Stimulated activated CD4-positive, alpha-beta T cell treated with anti-CD3 and anti-CD28 coated beads, Interleukin-1b, Interleukin-23, amount 100 ng/mL, for 48 hours (primary cell): ENCODE measurements at regions not wholly inside any gene's neighbourhood (a gene's known extent, or its start where the extent isn't known, plus 50 kb on each side); places are given as distances from the start of the nearest gene placed in this dataset.
"Not testable (repeated sequence)": the region's sequence is repeated elsewhere in the genome, so short reads cannot be mapped to it uniquely, and the experiment has no call there.

ENCODE experiments used
- DNase-seq: peaks from one replicate; pipeline ENCODE4 v3.0.0-alpha.2; 2020

GRCh38 chr15:77896147-77897112 is 181.1 kb downstream of the TBC1D2B start:
- not testable (repeated sequence) for DNase-seq

GRCh38 chr15:77895742-77896141 is 181.8 kb downstream of the TBC1D2B start:
- DNase-seq = no peak

DNA sequence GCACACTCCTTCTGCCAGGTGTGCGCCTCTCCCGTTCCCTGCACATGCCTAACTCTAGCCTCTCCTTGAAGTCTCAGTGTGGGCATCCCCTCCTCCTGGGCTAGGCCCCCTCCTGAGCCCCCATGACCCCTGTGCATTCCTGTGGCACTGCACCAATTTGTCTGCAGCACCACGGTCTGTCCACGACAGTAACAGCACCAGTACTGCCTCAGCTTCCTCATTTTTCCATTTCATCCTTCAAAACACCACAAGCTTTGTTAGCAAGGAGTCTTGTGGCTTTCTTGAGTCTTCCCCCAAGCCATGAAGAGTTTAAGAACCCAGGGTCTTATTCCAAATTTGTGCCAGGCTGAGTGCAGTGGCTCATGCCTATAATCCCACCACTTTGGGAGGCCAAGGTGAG is 182.4 kb downstream of the TBC1D2B start:
- DNase-seq = not testable (repeated sequence)

DNA sequence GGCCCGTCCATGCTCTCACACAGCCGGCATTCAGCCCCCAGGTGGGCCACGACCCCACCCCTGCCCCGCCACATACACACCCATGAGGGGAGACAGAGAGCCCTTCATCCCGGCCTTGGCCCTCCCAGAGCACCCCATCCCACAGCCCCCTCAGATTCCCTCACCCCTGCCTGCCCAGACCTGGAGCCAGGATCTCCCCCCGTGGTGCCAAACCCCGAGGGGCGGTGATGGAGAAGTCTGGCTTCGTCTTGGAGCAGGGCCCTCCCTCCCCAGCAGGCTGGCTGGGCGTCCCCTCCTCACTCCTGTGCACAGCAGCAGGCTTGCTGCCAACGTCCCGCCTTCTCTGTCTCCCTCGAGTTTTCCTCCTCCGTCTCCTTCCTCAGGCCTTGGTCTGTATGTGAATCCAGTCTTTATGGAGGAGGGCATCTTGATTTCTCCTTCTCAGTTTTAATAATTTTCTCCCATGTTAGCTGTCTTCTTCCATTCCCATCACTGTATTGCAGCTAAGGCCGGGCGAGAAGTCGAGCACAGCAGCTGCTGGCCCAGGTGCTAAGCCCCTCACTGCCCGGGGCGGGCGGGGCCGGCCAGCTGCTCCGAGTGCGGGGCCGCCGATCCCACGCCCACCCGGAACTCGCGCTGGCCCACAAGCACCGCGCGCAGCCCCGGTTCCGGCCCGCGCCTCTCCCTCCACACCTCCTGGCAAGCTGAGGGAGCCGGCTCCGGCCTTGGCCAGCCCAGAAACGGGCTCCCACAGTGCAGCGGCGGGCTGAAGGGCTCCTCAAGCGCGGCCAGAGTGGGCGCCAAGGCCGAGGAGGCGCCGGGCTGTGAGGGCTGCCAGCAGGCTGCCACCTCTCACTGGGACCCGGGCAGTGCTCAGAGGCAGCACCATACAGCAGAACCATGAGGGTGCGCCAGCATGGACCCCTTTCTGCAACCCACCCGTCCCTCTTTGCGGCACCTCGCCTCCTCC is 183.6 kb downstream of the TBC1D2B start:
- DNase-seq = not testable (repeated sequence)

DNA sequence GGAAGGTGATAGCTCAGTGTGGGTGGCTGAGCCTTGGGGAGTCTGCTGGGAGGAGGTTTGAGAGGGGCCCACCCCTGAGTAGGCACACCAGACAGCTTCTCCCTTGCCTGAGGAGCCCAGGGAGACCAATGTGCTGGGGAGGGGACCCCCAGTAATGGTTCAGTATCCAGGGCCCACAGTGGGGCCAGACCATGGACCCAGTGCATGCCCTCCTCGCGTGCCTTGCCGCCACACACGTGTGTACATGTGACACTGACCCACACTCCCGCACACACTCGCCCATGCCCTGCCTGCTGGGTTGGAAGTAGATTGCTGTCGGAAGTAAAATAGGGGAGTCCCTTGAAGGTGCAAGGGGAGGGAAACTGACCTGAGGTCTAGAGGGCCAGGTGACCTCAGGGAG is 184.3 kb downstream of the TBC1D2B start:
- not testable (repeated sequence) for DNase-seq

DNA sequence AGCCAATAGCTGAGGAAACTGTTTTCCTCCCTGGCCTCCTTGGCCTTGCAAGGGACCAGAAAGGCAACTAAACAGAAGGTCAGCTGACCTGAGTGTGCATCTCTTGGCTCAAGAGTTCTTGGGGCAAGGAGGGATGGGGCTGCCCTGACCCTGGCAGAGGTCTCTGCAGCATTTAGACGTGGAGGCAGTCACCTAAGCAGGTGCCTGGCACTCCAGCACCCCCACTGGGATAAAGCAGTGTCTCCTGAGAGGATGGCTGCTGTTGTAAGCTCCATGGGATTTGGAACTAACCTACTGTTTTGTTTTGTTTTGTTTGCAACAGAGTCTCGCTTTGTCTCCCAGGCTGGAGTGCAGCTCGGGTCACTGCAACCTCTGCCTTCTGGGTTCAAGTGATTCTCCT is 185.2 kb downstream of the TBC1D2B start:
- DNase-seq = no peak

GRCh38 chr15:77891862-77892261 is 185.6 kb downstream of the TBC1D2B start:
- not testable (repeated sequence) for DNase-seq

DNA sequence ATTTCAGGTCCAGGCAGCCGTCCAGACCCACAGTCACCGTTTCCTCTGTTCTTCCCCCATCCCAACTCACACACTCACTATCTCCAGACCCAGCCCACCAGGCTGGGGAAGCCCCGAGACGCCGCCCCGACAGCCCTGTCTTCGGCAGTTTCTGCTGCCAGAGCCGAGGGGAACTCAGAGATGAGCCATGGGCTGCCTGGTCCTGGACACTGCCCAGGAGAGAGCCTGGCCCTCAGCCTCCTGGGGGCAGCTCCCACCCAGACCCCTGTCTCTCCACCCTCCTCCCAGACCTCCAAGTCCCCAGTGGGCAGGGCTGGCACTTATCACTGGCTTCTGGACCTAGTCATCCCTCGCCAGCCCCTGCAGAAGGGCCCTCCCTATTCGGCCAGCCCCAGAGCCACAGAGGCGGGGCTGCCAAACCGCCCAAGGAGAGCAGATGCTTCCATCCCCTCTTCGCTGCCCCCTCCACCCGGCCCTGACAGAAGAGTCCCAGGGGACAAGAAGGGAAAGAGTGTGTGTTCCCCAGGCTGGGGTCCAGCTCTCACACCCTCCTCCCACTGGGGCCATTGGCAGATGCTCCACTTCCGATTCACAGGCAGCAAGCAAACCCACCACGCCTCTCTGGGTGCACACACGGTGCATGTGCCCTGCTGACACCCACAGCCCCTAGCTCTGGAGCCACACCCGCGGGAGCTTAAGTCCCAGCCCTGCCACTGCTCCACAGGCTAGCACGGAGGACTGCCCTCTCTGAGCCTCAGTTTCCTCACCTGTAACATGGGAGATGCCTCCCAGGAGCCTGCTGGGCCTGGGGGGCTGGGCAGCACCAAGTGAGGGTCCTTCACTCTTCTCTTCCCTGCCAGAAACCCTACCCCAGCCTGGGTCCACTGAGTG is 186.4 kb downstream of the TBC1D2B start:
- DNase-seq = not testable (repeated sequence)

GRCh38 chr15:77889828-77890725 is 187.4 kb downstream of the TBC1D2B start:
- not testable (repeated sequence) for DNase-seq

DNA sequence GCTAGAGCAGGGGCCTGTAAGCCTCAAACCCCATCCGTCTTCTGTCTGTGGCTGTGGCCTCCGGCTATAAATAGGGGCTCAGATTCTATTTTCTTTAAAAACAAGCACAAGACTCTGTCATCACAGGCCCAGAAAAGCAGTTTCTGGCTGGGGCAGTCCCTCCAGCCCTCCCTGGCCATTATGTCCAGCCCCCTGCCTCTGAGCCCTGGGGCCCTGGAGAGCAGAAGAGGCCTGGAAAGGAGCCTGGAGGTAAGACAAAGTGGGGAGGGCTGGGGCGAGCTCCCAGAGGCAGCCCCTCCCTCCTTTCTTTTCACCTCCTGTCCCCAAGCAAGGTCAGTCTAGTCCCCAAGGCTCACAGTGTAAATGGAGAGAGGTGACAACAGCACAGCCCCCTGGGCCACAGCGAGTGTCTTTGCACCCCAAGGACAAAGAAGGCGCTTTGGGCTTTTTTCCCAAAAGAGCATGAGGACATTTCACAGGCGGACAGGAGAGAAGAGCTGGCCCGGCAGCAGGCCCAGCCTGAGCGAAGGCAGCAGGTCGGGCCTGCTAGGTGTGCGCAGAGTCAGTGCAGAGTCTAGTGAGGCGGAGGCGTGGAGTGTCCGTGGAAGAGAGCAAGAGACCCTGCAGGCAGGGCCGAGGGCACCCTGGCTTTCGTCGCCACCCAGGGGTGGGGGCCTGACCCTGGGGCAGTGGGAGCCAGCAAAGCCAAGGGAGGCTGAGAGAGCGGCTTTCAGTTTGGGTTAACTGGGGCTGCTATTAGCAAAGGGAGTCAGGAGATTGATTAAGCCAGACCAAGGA is 188.3 kb downstream of the TBC1D2B start:
- DNase-seq = no peak

- DNase-seq = not testable (repeated sequence)
Observed at GRCh38 chr15:77887563-77888429, 189.7 kb downstream of the TBC1D2B start.

DNA sequence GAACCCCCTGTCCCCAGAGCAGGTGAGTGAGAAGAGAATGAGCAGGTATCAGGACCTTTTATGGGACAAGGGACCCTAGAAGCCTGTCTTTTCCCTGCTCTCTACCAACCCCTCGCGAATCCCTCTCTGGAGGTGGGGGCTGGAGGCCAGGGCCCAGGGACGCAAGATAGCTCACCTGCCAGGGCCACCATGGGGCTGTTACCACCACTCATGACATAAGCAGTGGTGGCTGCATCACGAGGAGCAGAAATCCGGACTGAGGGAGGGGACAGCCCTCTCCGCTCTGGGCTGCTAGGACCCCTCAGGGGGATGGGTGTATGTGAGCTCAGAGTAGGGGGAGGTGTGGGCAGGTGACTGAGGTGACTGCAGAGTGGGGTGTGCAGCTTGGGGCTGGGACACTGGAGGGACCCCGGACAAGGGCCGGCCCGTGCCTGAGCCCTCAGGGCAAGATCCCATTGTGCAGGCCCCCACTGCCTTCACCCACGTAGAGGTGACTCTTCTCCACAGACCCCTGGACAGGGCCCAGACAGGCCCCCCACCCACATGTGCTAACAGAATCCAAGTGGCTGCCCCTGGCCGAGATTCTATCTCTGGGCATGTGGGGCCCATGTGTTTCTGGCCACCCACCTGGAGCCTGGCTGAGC is 190.6 kb downstream of the TBC1D2B start:
- no peak for DNase-seq

DNA sequence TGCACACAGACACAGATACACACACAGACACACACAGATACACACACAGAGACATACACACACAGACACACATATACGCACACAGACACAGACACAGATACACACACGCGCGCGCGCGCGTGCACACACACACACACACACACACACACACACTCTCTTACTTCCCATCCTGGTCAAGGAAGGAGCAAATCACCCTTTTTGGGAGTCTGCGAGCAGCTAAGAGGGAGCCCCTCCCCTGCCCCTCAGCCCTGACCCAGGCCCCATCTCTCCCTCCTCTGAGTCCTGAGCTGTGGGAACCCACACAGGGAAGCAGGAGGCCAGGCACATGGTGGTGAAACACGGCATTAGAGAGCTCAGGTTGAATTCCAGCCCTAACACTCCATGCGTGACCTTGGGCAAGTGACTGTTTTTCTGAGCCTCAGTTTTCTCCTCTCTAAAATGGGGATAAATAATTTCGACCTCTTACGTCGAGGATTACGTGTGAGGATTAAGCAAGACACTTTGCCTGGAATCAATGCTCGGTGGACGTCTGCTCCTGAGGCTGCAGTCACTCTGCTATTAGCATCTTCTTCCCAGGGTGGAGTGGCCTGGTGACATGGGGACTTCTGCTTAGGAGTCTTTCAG is 191.5 kb downstream of the TBC1D2B start:
- not testable (repeated sequence) for DNase-seq

GRCh38 chr15:77883012-77883411 is 194.5 kb downstream of the TBC1D2B start:
- DNase-seq = not testable (repeated sequence)

DNA sequence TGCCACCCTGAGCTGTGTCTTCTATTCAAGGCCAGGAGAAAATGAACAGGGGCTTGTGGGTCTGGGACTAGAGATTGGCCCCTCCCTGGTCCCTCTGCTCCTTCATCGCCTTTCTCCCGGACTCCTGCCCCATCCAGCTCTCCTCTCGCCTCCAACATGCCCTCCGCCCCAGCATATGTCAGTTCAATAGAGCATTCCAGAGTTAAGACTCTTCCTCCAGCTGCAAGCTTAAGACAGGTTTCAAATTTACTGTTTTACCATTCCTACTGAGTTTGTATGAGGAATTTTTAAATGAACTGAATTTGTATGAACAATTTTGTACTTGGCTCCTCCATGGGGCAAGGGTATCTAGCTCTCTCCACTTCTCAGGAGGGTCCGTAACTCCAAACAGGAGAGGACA is 195.6 kb downstream of the TBC1D2B start:
- no peak for DNase-seq

DNA sequence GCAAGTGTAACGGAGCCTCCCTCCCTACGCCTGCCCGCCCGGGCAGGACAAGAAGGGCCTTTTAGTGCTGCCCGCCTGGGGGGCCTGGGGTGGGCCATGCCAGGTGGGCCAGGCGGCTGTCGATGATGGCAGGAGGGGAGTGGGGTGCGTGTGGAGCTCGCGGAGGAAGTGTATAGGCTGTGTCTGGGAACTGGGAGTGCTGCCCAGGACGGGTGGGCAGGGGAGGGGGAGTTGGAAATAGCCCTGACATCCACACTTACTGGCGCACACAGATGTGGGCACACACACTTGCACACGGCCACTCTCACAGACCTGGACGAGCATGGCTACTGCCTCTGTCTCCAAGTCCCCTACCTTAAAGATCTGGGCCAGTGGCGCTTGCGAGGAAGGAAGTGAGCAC is 196.0 kb downstream of the TBC1D2B start:
- not testable (repeated sequence) for DNase-seq

GRCh38 chr15:77879466-77879865 is 198.0 kb downstream of the TBC1D2B start:
- DNase-seq = not testable (repeated sequence)
